ENCODE measurements at regions not wholly inside any gene's neighbourhood (a gene's known extent, or its start where the extent isn't known, plus 50 kb on each side); places are given as distances from the start of the nearest gene placed in this dataset.
"Not testable (repeated sequence)": the region's sequence is repeated elsewhere in the genome, so short reads cannot be mapped to it uniquely, and the experiment has no call there.

- H3K4me3 ChIP-seq (ENCODE audit: low read depth, low read length) = no peak overlapping the region
- DNase-seq (ENCODE audit: low read depth) = no peak
- TF ChIP-seq CTCF (conservative IDR thresholded peaks at IDR 0.05; ENCODE audit: low read depth, low read length) = no peak
Measured at GRCh38 chr3:33977227-33977626, 178.8 kb downstream of the PDCD6IP start.

- TF ChIP-seq CTCF (conservative IDR thresholded peaks at IDR 0.05; ENCODE audit: low read depth, low read length) = peak; percentile 80
- H3K4me3 ChIP-seq (ENCODE audit: low read depth, low read length) = no peak overlapping the region
- DNase-seq (ENCODE audit: low read depth) = peak; percentile 86
Measured at GRCh38 chr3:33980252-33980651, 181.8 kb downstream of the PDCD6IP start.

- TF ChIP-seq CTCF (conservative IDR thresholded peaks at IDR 0.05; ENCODE audit: low read depth, low read length) = no peak
- DNase-seq (ENCODE audit: low read depth) = peak; percentile 52
- no peak overlapping the region for H3K4me3 ChIP-seq (ENCODE audit: low read depth, low read length)
Measured at GRCh38 chr3:33982269-33982798, 183.9 kb downstream of the PDCD6IP start.

GRCh38 chr3:33982949-33983348 is 184.5 kb downstream of the PDCD6IP start:
- not testable (repeated sequence) for DNase-seq (ENCODE audit: low read depth); H3K4me3 ChIP-seq (ENCODE audit: low read depth, low read length)

- TF ChIP-seq CTCF (conservative IDR thresholded peaks at IDR 0.05; ENCODE audit: low read depth, low read length) = no peak
Measured at GRCh38 chr3:33989229-33989628, 190.8 kb downstream of the PDCD6IP start.

GRCh38 chr3:33991673-33992072 is 193.2 kb downstream of the PDCD6IP start:
- no peak for TF ChIP-seq CTCF (conservative IDR thresholded peaks at IDR 0.05; ENCODE audit: low read depth, low read length)
- DNase-seq (ENCODE audit: low read depth) = peak; percentile 24
- no peak overlapping the region for H3K4me3 ChIP-seq (ENCODE audit: low read depth, low read length)

More at GRCh38 chr3:33989229-33989628, 190.8 kb downstream of the PDCD6IP start:
- H3K4me3 ChIP-seq (ENCODE audit: low read depth, low read length) = no peak overlapping the region
- DNase-seq (ENCODE audit: low read depth) = no peak

GRCh38 chr3:33993631-33994030 is 195.2 kb downstream of the PDCD6IP start:
- TF ChIP-seq CTCF (conservative IDR thresholded peaks at IDR 0.05; ENCODE audit: low read depth, low read length) = no peak

More at GRCh38 chr3:33993631-33994030, 195.2 kb downstream of the PDCD6IP start:
- no peak overlapping the region for H3K4me3 ChIP-seq (ENCODE audit: low read depth, low read length)
- peak; percentile 18 for DNase-seq (ENCODE audit: low read depth)

Measured in choroid plexus epithelial cell (primary cell).